ENCODE measurements at regions not wholly inside any gene's neighbourhood (a gene's known extent, or its start where the extent isn't known, plus 50 kb on each side); places are given as distances from the start of the nearest gene placed in this dataset.
"Not testable (repeated sequence)": the region's sequence is repeated elsewhere in the genome, so short reads cannot be mapped to it uniquely, and the experiment has no call there.

GRCh38 chr7:142468871-142469665 is 211.2 kb upstream of the PRSS58 start:
- DNase-seq (ENCODE audit: insufficient read length, low spot score): no peak
- no peak for TF ChIP-seq POLR2A (IDR thresholded peaks at IDR 0.05; ENCODE audit: low read depth, low read length)
- FAIRE-seq: no peak

- not testable (repeated sequence) for DNase-seq (ENCODE audit: insufficient read length, low spot score); FAIRE-seq
Observed at GRCh38 chr7:142467056-142467655, 209.3 kb upstream of the PRSS58 start.

DNA sequence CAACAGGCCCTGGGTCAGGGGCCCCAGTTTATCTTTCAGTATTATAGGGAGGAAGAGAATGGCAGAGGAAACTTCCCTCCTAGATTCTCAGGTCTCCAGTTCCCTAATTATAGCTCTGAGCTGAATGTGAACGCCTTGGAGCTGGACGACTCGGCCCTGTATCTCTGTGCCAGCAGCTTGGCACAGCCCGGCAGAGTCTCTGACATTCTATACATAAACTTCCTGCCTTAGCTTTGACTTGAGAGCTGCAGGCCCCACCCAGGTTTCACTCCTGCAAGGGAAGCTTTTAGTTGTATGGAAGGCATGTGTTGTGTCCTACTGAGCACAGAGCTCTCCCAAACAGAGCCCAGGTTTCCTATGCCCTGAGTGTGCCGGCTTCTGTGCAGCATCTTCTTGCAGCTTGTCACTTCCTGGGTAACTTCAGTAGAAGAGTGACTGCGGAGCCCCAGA is 205.6 kb upstream of the PRSS58 start:
- DNase-seq (ENCODE audit: insufficient read length, low spot score) (no peak), FAIRE-seq (no peak)
- TF ChIP-seq POLR2A (IDR thresholded peaks at IDR 0.05; ENCODE audit: low read depth, low read length): no peak

GRCh38 chr7:142461437-142461836 is 203.6 kb upstream of the PRSS58 start:
- DNase-seq (ENCODE audit: insufficient read length, low spot score) (no peak), FAIRE-seq (no peak)
- no peak for TF ChIP-seq POLR2A (IDR thresholded peaks at IDR 0.05; ENCODE audit: low read depth, low read length)

GRCh38 chr7:142460402-142461117 is 202.7 kb upstream of the PRSS58 start:
- DNase-seq (ENCODE audit: insufficient read length, low spot score) (no peak), FAIRE-seq (no peak)
- no peak for TF ChIP-seq POLR2A (IDR thresholded peaks at IDR 0.05; ENCODE audit: low read depth, low read length)

DNA sequence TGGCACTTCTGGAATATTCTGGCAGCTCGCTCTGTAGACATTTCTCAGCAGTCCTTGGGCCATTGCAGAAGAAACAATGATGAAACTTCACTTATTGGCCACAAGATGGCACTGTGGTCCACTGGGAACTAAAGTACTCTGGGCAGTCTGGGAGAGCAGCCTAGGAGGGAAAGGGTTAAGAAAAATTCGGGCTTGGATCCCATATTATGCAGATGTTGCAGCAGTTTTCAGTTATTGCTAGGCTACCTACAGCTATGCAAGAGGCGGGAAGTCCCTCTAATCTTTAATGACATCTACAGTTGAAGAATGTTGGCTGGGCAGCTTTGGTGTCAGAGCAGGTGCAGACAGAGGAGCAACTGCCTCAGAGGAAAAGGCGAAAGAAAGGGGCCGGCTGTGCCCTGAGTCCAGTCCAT is 201.7 kb upstream of the PRSS58 start:
- DNase-seq (ENCODE audit: insufficient read length, low spot score) (peak; percentile 42), FAIRE-seq (no peak)
- TF ChIP-seq POLR2A (IDR thresholded peaks at IDR 0.05; ENCODE audit: low read depth, low read length): no peak

GRCh38 chr7:142457146-142457703 is 199.4 kb upstream of the PRSS58 start:
- DNase-seq (ENCODE audit: insufficient read length, low spot score) (no peak), FAIRE-seq (no peak)
- TF ChIP-seq POLR2A (IDR thresholded peaks at IDR 0.05; ENCODE audit: low read depth, low read length): no peak

DNA sequence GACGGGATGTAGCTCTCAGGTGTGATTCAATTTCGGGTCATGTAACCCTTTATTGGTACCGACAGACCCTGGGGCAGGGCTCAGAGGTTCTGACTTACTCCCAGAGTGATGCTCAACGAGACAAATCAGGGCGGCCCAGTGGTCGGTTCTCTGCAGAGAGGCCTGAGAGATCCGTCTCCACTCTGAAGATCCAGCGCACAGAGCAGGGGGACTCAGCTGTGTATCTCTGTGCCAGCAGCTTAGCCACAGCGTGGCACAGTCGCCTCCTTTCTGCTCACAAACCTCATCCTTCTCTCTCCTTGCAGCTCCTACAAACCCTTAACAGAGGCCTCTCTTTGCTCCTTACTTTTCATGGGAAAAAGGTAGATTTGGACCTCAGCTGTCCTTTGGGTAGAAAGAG is 197.5 kb upstream of the PRSS58 start:
- no peak for TF ChIP-seq POLR2A (IDR thresholded peaks at IDR 0.05; ENCODE audit: low read depth, low read length)
- no peak for FAIRE-seq
- DNase-seq (ENCODE audit: insufficient read length, low spot score): no peak

GRCh38 chr7:142454862-142455261 is 197.0 kb upstream of the PRSS58 start:
- no peak for TF ChIP-seq POLR2A (IDR thresholded peaks at IDR 0.05; ENCODE audit: low read depth, low read length)
- DNase-seq (ENCODE audit: insufficient read length, low spot score) (no peak), FAIRE-seq (no peak)

- FAIRE-seq: no peak
- no peak for TF ChIP-seq POLR2A (IDR thresholded peaks at IDR 0.05; ENCODE audit: low read depth, low read length)
Observed at GRCh38 chr7:142452791-142453190, 194.9 kb upstream of the PRSS58 start.

GRCh38 chr7:142451817-142452216 is 194.0 kb upstream of the PRSS58 start:
- no peak for FAIRE-seq
- DNase-seq (ENCODE audit: insufficient read length, low spot score): no peak
- no peak for TF ChIP-seq POLR2A (IDR thresholded peaks at IDR 0.05; ENCODE audit: low read depth, low read length)

More at GRCh38 chr7:142452791-142453190, 194.9 kb upstream of the PRSS58 start:
- DNase-seq (ENCODE audit: insufficient read length, low spot score): no peak

DNA sequence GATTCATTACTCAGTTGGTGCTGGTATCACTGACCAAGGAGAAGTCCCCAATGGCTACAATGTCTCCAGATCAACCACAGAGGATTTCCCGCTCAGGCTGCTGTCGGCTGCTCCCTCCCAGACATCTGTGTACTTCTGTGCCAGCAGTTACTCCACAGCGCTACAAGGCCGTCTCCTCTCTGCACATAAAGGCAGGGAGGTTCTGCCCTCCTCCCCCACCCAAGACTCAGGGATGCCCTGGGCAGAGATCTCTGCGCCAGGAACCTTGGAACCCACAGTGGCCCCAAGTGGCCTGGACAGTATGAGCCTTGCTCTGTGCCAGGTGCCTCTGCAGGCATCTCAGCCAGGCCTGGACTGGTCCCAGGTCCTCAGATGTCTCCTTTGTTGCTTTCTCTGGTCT is 193.4 kb upstream of the PRSS58 start:
- DNase-seq (ENCODE audit: insufficient read length, low spot score) (no peak), FAIRE-seq (no peak)
- no peak for TF ChIP-seq POLR2A (IDR thresholded peaks at IDR 0.05; ENCODE audit: low read depth, low read length)

DNA sequence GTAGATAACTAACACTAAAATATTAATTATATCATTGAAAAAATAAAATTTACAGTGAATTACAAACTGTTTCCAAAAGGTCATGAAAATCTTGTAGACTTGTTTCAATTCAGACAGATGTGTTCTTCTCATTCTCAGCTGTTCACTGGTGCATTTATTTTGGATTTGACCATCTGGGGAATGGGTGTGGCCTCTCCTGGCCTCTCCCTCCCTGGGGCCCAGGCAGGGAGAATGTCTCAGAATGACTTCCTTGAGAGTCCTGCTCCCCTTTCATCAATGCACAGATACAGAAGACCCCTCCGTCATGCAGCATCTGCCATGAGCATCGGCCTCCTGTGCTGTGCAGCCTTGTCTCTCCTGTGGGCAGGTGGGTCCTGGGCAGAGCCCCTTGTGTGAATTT is 192.8 kb upstream of the PRSS58 start:
- FAIRE-seq: no peak
- TF ChIP-seq POLR2A (IDR thresholded peaks at IDR 0.05; ENCODE audit: low read depth, low read length): no peak
- no peak for DNase-seq (ENCODE audit: insufficient read length, low spot score)

GRCh38 chr7:142450206-142450605 is 192.3 kb upstream of the PRSS58 start:
- TF ChIP-seq POLR2A (IDR thresholded peaks at IDR 0.05; ENCODE audit: low read depth, low read length): no peak
- FAIRE-seq (no peak), DNase-seq (ENCODE audit: insufficient read length, low spot score) (no peak)

- not testable (repeated sequence) for FAIRE-seq; DNase-seq (ENCODE audit: insufficient read length, low spot score)
Observed at GRCh38 chr7:142448857-142449256, 191.0 kb upstream of the PRSS58 start.
